Mesendoderm (in vitro differentiated cells): ENCODE measurements at regions not wholly inside any gene's neighbourhood (a gene's known extent, or its start where the extent isn't known, plus 50 kb on each side); places are given as distances from the start of the nearest gene placed in this dataset.

Experiments used
- DNase-seq: peaks from one replicate; pipeline ENCODE4 v3.0.0; 2013
- H2AK5ac ChIP-seq: 2 replicates; pipeline ENCODE4 v1.6.1; 2013; ENCODE audit warnings: low read length, inconsistent platforms
- H2BK120ac ChIP-seq: 2 replicates; pipeline ENCODE4 v1.6.1; 2013; ENCODE audit warnings: low read depth, mild to moderate bottlenecking, low read length, moderate library complexity, mixed read lengths
- H2BK15ac ChIP-seq: replicated peaks from 2 replicates; pipeline ENCODE4 v1.6.1; 2013; ENCODE audit warnings: low read depth, mild to moderate bottlenecking, moderate library complexity
- H2BK5ac ChIP-seq: 2 replicates; pipeline ENCODE4 v1.6.1; 2013; ENCODE audit warnings: low read length, inconsistent platforms
- H3K18ac ChIP-seq: 2 replicates; pipeline ENCODE4 v1.6.1; 2013; ENCODE audit warnings: mild to moderate bottlenecking, low read length, mixed read lengths
- H3K23ac ChIP-seq: one replicate; pipeline ENCODE4 v1.6.1; 2013; ENCODE audit warnings: low read length
- H3K27ac ChIP-seq: 2 replicates; pipeline ENCODE4 v1.5.1; 2013; ENCODE audit warnings: low read depth, mild to moderate bottlenecking, inconsistent platforms, low read length, moderate library complexity
- H3K27me3 ChIP-seq: 2 replicates; pipeline ENCODE4 v1.6.1; 2013; ENCODE audit warnings: low read length, control low read depth, mild to moderate bottlenecking, inconsistent platforms; ENCODE audit not compliant: insufficient read depth, poor library complexity
- H3K36me3 ChIP-seq: 2 replicates; pipeline ENCODE4 v1.6.1; 2013; ENCODE audit warnings: low read length, inconsistent platforms; ENCODE audit not compliant: control insufficient read depth, insufficient read depth
- H3K4ac ChIP-seq: one replicate; pipeline ENCODE4 v1.6.1; 2013; ENCODE audit warnings: low read depth, mild to moderate bottlenecking, low read length, moderate library complexity
- H3K4me1 ChIP-seq: 2 replicates; pipeline ENCODE4 v1.6.1; 2013; ENCODE audit warnings: low read depth, low read length, inconsistent platforms; ENCODE audit not compliant: control insufficient read depth
- H3K4me2 ChIP-seq: 2 replicates; pipeline ENCODE4 v1.6.1; 2013; ENCODE audit warnings: low read length
- H3K4me3 ChIP-seq: 2 replicates; pipeline ENCODE4 v1.5.1; 2013; ENCODE audit warnings: mild to moderate bottlenecking, low read length
- H3K56ac ChIP-seq: one replicate; pipeline ENCODE4 v1.6.1; 2013; ENCODE audit warnings: low read length
- H3K79me1 ChIP-seq: 2 replicates; pipeline ENCODE4 v1.6.1; 2013; ENCODE audit warnings: low read length, inconsistent platforms
- H3K79me2 ChIP-seq: 2 replicates; pipeline ENCODE4 v1.6.1; 2013; ENCODE audit warnings: mild to moderate bottlenecking, low read length; ENCODE audit not compliant: control insufficient read depth, insufficient read depth
- H3K9ac ChIP-seq: 2 replicates; pipeline ENCODE4 v1.6.1; 2013; ENCODE audit warnings: low read length, inconsistent platforms
- H4K5ac ChIP-seq: one replicate; pipeline ENCODE4 v1.6.1; 2013; ENCODE audit warnings: low read length
- H4K8ac ChIP-seq: one replicate; pipeline ENCODE4 v1.6.1; 2013; ENCODE audit warnings: low read depth, mild to moderate bottlenecking, control low read depth, low read length, moderate library complexity
- WGBS: extraction: QIAGEN DNeasy Blood & Tissue Kit; methylation state at CpG from one replicate; pipeline ENCODE4 v1.1.7; 2013; ENCODE audit warnings: low lambda C conversion rate, missing lambda C conversion rate; ENCODE audit not compliant: insufficient coverage; ENCODE audit errors: extremely low coverage; 5-methylcytosine and 5-hydroxymethylcytosine counted together

- no peak overlapping the region for H2BK15ac ChIP-seq
- no peak overlapping the region for H4K5ac ChIP-seq
- no peak overlapping the region for H2AK5ac ChIP-seq
- DNase-seq, result no peak
- no peak overlapping the region for H3K23ac ChIP-seq
- H3K79me1 ChIP-seq, result no peaks in the 10 kb centered on the region
- no peaks in the 10 kb centered on the region for H3K36me3 ChIP-seq
- no peak overlapping the region for H3K4me3 ChIP-seq
- no peak overlapping the region for H2BK5ac ChIP-seq
- H3K27me3 ChIP-seq, result no peaks in the 10 kb centered on the region
- H3K79me2 ChIP-seq, result no peaks in the 10 kb centered on the region
- no peak overlapping the region for H4K8ac ChIP-seq
- no peak overlapping the region for H3K4ac ChIP-seq
- no peak overlapping the region for H3K56ac ChIP-seq
- no CpG with 5 or more reads among the region's 2 CpGs for WGBS
- H3K4me1 ChIP-seq, result no peaks in the 10 kb centered on the region
- no peak overlapping the region for H3K4me2 ChIP-seq
- H2BK120ac ChIP-seq, result no peak overlapping the region
- H3K18ac ChIP-seq, result no peak overlapping the region
- no peak overlapping the region for H3K27ac ChIP-seq
- H3K9ac ChIP-seq, result no peak overlapping the region
These were observed 132.2 kb downstream of the SH3BGRL2 start for GRCh38 chr6:79763301-79763700.

- no peak overlapping the region for H4K5ac ChIP-seq
- H3K18ac ChIP-seq, result no peak overlapping the region
- H3K27me3 ChIP-seq, result no peaks in the 10 kb centered on the region
- H2AK5ac ChIP-seq, result no peak overlapping the region
- no peak overlapping the region for H3K9ac ChIP-seq
- no peaks in the 10 kb centered on the region for H3K36me3 ChIP-seq
- no peak overlapping the region for H3K27ac ChIP-seq
- no peak overlapping the region for H3K4me2 ChIP-seq
- H2BK120ac ChIP-seq, result no peak overlapping the region
- H3K79me1 ChIP-seq, result no peaks in the 10 kb centered on the region
- no peaks in the 10 kb centered on the region for H3K79me2 ChIP-seq
- no peak overlapping the region for H3K23ac ChIP-seq
- no peak overlapping the region for H2BK5ac ChIP-seq
- H3K4me1 ChIP-seq, result no peaks in the 10 kb centered on the region
- H4K8ac ChIP-seq, result no peak overlapping the region
- no peak overlapping the region for H3K4me3 ChIP-seq
- peak; percentile 44 for DNase-seq
- WGBS, result no CpG with 5 or more reads among the region's 3 CpGs
- no peak overlapping the region for H3K4ac ChIP-seq
- H3K56ac ChIP-seq, result no peak overlapping the region
- H2BK15ac ChIP-seq, result no peak overlapping the region
These were observed 131.2 kb downstream of the SH3BGRL2 start for GRCh38 chr6:79762370-79762769.

- no peak overlapping the region for H2BK120ac ChIP-seq
- H2AK5ac ChIP-seq, result no peak overlapping the region
- H3K27me3 ChIP-seq, result no peaks in the 10 kb centered on the region
- no peak overlapping the region for H4K8ac ChIP-seq
- H3K4ac ChIP-seq, result no peak overlapping the region
- H2BK15ac ChIP-seq, result no peak overlapping the region
- H3K4me1 ChIP-seq, result no peaks in the 10 kb centered on the region
- no peak overlapping the region for H3K23ac ChIP-seq
- no peak for DNase-seq
- no peak overlapping the region for H2BK5ac ChIP-seq
- H3K56ac ChIP-seq, result no peak overlapping the region
- H3K27ac ChIP-seq, result no peak overlapping the region
- H3K18ac ChIP-seq, result no peak overlapping the region
- no peaks in the 10 kb centered on the region for H3K36me3 ChIP-seq
- H3K4me2 ChIP-seq, result no peak overlapping the region
- no peak overlapping the region for H4K5ac ChIP-seq
- H3K79me2 ChIP-seq, result no peaks in the 10 kb centered on the region
- H3K9ac ChIP-seq, result no peak overlapping the region
- H3K79me1 ChIP-seq, result no peaks in the 10 kb centered on the region
- no CpG with 5 or more reads among the region's 2 CpGs for WGBS
- H3K4me3 ChIP-seq, result no peak overlapping the region
These were observed 125.4 kb downstream of the SH3BGRL2 start for GRCh38 chr6:79756496-79756895.

- no peak overlapping the region for H2BK15ac ChIP-seq
- H3K4me2 ChIP-seq, result no peak overlapping the region
- no peaks in the 10 kb centered on the region for H3K79me1 ChIP-seq
- H2BK5ac ChIP-seq, result no peak overlapping the region
- no CpG with 5 or more reads among the region's 4 CpGs for WGBS
- H3K18ac ChIP-seq, result no peak overlapping the region
- no peak overlapping the region for H3K4ac ChIP-seq
- H3K23ac ChIP-seq, result no peak overlapping the region
- no peaks in the 10 kb centered on the region for H3K4me1 ChIP-seq
- H3K4me3 ChIP-seq, result no peak overlapping the region
- no peaks in the 10 kb centered on the region for H3K36me3 ChIP-seq
- no peak for DNase-seq
- no peak overlapping the region for H2AK5ac ChIP-seq
- no peak overlapping the region for H4K5ac ChIP-seq
- H3K27ac ChIP-seq, result no peak overlapping the region
- H2BK120ac ChIP-seq, result no peak overlapping the region
- no peak overlapping the region for H4K8ac ChIP-seq
- H3K9ac ChIP-seq, result no peak overlapping the region
- no peaks in the 10 kb centered on the region for H3K27me3 ChIP-seq
- H3K79me2 ChIP-seq, result no peaks in the 10 kb centered on the region
- H3K56ac ChIP-seq, result no peak overlapping the region
These were observed 124.8 kb downstream of the SH3BGRL2 start for GRCh38 chr6:79755967-79756366.
